A549 (cell line): ENCODE measurements at regions not wholly inside any gene's neighbourhood (a gene's known extent, or its start where the extent isn't known, plus 50 kb on each side); places are given as distances from the start of the nearest gene placed in this dataset.

Source experiments
- KDM1A ChIP-seq: fragments of 200-600 bp; sonication (generic); IDR thresholded peaks from 2 replicates; pipeline ENCODE4 v1.6.1; 2016; ENCODE audit warnings: low read depth, mild to moderate bottlenecking
- POLR2A ChIP-seq: IDR thresholded peaks from 2 replicates; pipeline ENCODE4 v1.6.1; 2012; ENCODE audit warnings: mild to moderate bottlenecking, low read length
- RAD21 ChIP-seq, 2 experiments: fragments of >200 bp in 1 of 2; sonication (Bioruptor Twin) in 1 of 2; formaldehyde crosslinking in 1 of 2; IDR thresholded peaks in 1 of 2; conservative IDR thresholded peaks in 1 of 2; 2 replicates in 1 of 2; 3 replicates in 1 of 2; pipeline ENCODE4 v1.6.1; 2012 to 2018; ENCODE audit warnings: inconsistent platforms in 1 of 2
- ZC3H11A ChIP-seq: fragments of 450-650 bp; IDR thresholded peaks from 2 replicates; pipeline ENCODE4 v1.6.1; 2014; ENCODE audit warnings: antibody characterized with exemption, mild to moderate bottlenecking
- ZSCAN20 ChIP-seq: fragments of 250-450 bp; sonication (Bioruptor Pico); IDR thresholded peaks from 2 replicates; pipeline ENCODE4 v1.8.0; 2022; ENCODE audit warnings: mild to moderate bottlenecking, moderate library complexity
- TF ChIP-seq, protein P1 (sequence below): fragments of >200 bp; sonication (Bioruptor Twin); formaldehyde crosslinking; IDR thresholded peaks from 3 replicates; pipeline ENCODE4 v1.5.1; 2016
- TF ChIP-seq, protein P2 (sequence below): fragments of >200 bp; sonication (Bioruptor Twin); formaldehyde crosslinking; IDR thresholded peaks from 3 replicates; pipeline ENCODE4 v1.6.1; 2016
- TF ChIP-seq, protein P3 (sequence below): IDR thresholded peaks from 2 replicates; pipeline ENCODE4 v1.6.1; 2012; ENCODE audit warnings: low read depth, borderline replicate concordance

DNA sequence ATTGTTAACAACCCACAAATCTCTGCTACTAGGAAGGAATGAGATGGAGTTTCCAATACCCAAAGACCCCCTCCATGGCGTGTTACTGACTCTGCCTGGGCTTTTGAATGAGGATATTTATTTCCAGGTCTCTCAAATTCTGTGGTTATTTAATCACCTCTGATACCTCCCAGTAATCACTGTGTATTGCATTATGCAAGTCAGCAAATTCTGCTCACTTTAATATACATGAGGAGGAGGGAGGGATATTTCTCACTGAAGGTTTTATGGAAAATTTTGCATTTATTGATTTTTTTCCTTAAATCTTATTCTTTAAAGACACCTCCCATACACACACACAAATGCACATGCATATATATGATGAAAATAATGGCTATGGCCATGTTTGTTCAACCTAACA, 962.9 kb downstream of the VRK1 start:
- TF ChIP-seq, protein P1, sequence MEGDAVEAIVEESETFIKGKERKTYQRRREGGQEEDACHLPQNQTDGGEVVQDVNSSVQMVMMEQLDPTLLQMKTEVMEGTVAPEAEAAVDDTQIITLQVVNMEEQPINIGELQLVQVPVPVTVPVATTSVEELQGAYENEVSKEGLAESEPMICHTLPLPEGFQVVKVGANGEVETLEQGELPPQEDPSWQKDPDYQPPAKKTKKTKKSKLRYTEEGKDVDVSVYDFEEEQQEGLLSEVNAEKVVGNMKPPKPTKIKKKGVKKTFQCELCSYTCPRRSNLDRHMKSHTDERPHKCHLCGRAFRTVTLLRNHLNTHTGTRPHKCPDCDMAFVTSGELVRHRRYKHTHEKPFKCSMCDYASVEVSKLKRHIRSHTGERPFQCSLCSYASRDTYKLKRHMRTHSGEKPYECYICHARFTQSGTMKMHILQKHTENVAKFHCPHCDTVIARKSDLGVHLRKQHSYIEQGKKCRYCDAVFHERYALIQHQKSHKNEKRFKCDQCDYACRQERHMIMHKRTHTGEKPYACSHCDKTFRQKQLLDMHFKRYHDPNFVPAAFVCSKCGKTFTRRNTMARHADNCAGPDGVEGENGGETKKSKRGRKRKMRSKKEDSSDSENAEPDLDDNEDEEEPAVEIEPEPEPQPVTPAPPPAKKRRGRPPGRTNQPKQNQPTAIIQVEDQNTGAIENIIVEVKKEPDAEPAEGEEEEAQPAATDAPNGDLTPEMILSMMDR = no peak
- TF ChIP-seq RAD21 (conservative IDR thresholded peaks at IDR 0.05 in 1 of 2, IDR thresholded peaks at IDR 0.05 in 1 of 2) (no peak), POLR2A (no peak), ZSCAN20 (CRISPR knock-in tag) (no peak), KDM1A (no peak), ZC3H11A (no peak)
- TF ChIP-seq, protein P2, sequence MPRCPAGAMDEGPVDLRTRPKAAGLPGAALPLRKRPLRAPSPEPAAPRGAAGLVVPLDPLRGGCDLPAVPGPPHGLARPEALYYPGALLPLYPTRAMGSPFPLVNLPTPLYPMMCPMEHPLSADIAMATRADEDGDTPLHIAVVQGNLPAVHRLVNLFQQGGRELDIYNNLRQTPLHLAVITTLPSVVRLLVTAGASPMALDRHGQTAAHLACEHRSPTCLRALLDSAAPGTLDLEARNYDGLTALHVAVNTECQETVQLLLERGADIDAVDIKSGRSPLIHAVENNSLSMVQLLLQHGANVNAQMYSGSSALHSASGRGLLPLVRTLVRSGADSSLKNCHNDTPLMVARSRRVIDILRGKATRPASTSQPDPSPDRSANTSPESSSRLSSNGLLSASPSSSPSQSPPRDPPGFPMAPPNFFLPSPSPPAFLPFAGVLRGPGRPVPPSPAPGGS = no peak
- TF ChIP-seq, protein P3, sequence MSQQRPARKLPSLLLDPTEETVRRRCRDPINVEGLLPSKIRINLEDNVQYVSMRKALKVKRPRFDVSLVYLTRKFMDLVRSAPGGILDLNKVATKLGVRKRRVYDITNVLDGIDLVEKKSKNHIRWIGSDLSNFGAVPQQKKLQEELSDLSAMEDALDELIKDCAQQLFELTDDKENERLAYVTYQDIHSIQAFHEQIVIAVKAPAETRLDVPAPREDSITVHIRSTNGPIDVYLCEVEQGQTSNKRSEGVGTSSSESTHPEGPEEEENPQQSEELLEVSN = no peak
